Adrenal gland (tissue), 9 donors: ENCODE measurements at regions not wholly inside any gene's neighbourhood (a gene's known extent, or its start where the extent isn't known, plus 50 kb on each side); places are given as distances from the start of the nearest gene placed in this dataset.

Experiments used
- DNase-seq, 7 donors: peaks; one replicate each; pipeline ENCODE4 v3.0.0-alpha.2; 2019 to 2020
- H3K27ac ChIP-seq, 5 donors: fragments of 200-600 bp; sonication (generic) in 4 of 5; 1 replicate in 3 of 5; 2 replicates in 2 of 5; pipeline versions ENCODE4 v1.5.1 to v1.8.0; 2016 to 2020; ENCODE audit warnings: mild to moderate bottlenecking in 1 of 5
- H3K27me3 ChIP-seq: fragments of 200-600 bp; 2 replicates; pipeline ENCODE4 v1.8.0; 2021
- H3K36me3 ChIP-seq, 2 donors: fragments of 200-600 bp; replicated peaks in 1 of 2; 1 replicate in 1 of 2; 2 replicates in 1 of 2; pipeline versions ENCODE4 v1.5.1 to v1.8.0; 2018 to 2022
- H3K4me1 ChIP-seq, 2 donors: fragments of 200-600 bp; replicated peaks in 1 of 2; 1 replicate in 1 of 2; 2 replicates in 1 of 2; pipeline versions ENCODE4 v1.5.1 to v1.8.0; 2018 to 2021
- H3K4me3 ChIP-seq, 4 donors: fragments of 200-600 bp; sonication (generic) in 3 of 4; one replicate each; pipeline ENCODE4 v1.5.1; 2016 to 2018
- H3K9me3 ChIP-seq, 3 donors: fragments of 200-600 bp; sonication (generic) in 1 of 3; replicated peaks in 1 of 3; 1 replicate in 2 of 3; 2 replicates in 1 of 3; pipeline versions ENCODE4 v1.5.1 to v1.8.0; 2016 to 2021
- CTCF ChIP-seq, 6 experiments: fragments of 450-650 bp in 4 of 6; fragments of 200-600 bp in 2 of 6; sonication (generic) in 1 of 6; IDR thresholded peaks; 1 replicate in 5 of 6; 2 replicates in 1 of 6; pipeline versions ENCODE4 v1.5.1 to v1.8.0; 2016 to 2021; ENCODE audit warnings: antibody characterized with exemption in 6 of 6, mild to moderate bottlenecking in 2 of 6, moderate library complexity in 1 of 6
- POLR2A ChIP-seq, 2 donors: fragments of 450-650 bp; IDR thresholded peaks; one replicate each; pipeline ENCODE4 v1.6.1; 2017; ENCODE audit warnings: antibody characterized with exemption in 2 of 2, mild to moderate bottlenecking in 2 of 2, moderate library complexity in 1 of 2
- WGBS, 4 donors: extraction: QIAGEN DNeasy Blood & Tissue Kit in 2 of 4; methylation state at CpG; one replicate each; pipeline versions ENCODE4 v1.1.5 to v1.1.7; 2013 to 2017; 5-methylcytosine and 5-hydroxymethylcytosine counted together
- intact Hi-C, 2 donors: fragments of 100-400 bp; cut with DNase I; formaldehyde crosslinking; loops; one replicate each; pipeline versions ENCODE4 v1.14.1 to v1.15.0; 2022 to 2023
- donor health status: healthy with polysubstance abuse.
- donor health status: Bipolar disorder and iron deficiency.
- donor health status: DM: yes; HTN: yes; CAD: no.
- donor health status: DM: no; HTN: no; CAD: no.
- donor health status: DM: no; HTN: no; CAD: no.

GRCh38 chr7:136058546-136058945 is 81.4 kb upstream of the MTPN start:
- no peaks in the 10 kb centered on the region for H3K4me1 ChIP-seq
- H3K27me3 ChIP-seq: no peaks in the 10 kb centered on the region
- intact Hi-C loops: no loop called here
- H3K36me3 ChIP-seq: no peaks in the 10 kb centered on the region
- no peaks in the 10 kb centered on the region for H3K9me3 ChIP-seq
- no peak overlapping the region for H3K27ac ChIP-seq
- no peak for DNase-seq
- H3K4me3 ChIP-seq: no peak overlapping the region
- TF ChIP-seq POLR2A (IDR thresholded peaks at IDR 0.05) (no peak), CTCF (IDR thresholded peaks at IDR 0.05) (no peak)

GRCh38 chr7:136057509-136057908 is 80.3 kb upstream of the MTPN start:
- intact Hi-C loops: no loop called here
- 82 to 86% (median 83%) methylated on average over 6 of the region's 6 CpGs for WGBS, 4 donors
- Histone ChIP-seq H3K27ac (no peak overlapping the region), H3K36me3 (no peaks in the 10 kb centered on the region), H3K27me3 (no peaks in the 10 kb centered on the region), H3K4me3 (no peak overlapping the region), H3K4me1 (no peaks in the 10 kb centered on the region), H3K9me3 (no peaks in the 10 kb centered on the region)
- no peak for DNase-seq
- TF ChIP-seq POLR2A (IDR thresholded peaks at IDR 0.05) (no peak), CTCF (IDR thresholded peaks at IDR 0.05) (no peak)

GRCh38 chr7:136056651-136057231 is 79.6 kb upstream of the MTPN start:
- Histone ChIP-seq H3K9me3 (no peaks in the 10 kb centered on the region), H3K27me3 (no peaks in the 10 kb centered on the region), H3K4me1 (no peaks in the 10 kb centered on the region), H3K4me3 (no peak overlapping the region), H3K36me3 (no peaks in the 10 kb centered on the region), H3K27ac (no peak overlapping the region)
- DNase-seq: peak in 1 of 7 donors; percentile 18
- TF ChIP-seq CTCF (IDR thresholded peaks at IDR 0.05) (no peak), POLR2A (IDR thresholded peaks at IDR 0.05) (no peak)
- intact Hi-C loops: no loop called here
- 68 to 80% (median 74%) methylated on average over 6 of the region's 6 CpGs for WGBS, 4 donors

- H3K4me1 ChIP-seq: no peaks in the 10 kb centered on the region
- no peak overlapping the region for H3K4me3 ChIP-seq
- TF ChIP-seq POLR2A (IDR thresholded peaks at IDR 0.05): no peak
- no peak for TF ChIP-seq CTCF (IDR thresholded peaks at IDR 0.05)
- no peak for DNase-seq
- 75 to 96% (median 90%) methylated on average over 2 of the region's 2 CpGs for WGBS, 4 donors
- H3K9me3 ChIP-seq: no peaks in the 10 kb centered on the region
- H3K36me3 ChIP-seq: no peaks in the 10 kb centered on the region
- no peak overlapping the region for H3K27ac ChIP-seq
- no peaks in the 10 kb centered on the region for H3K27me3 ChIP-seq
- intact Hi-C loops: no loop called here
These were observed 78.1 kb upstream of the MTPN start for GRCh38 chr7:136055266-136055665.
